ENCODE measurements at regions not wholly inside any gene's neighbourhood (a gene's known extent, or its start where the extent isn't known, plus 50 kb on each side); places are given as distances from the start of the nearest gene placed in this dataset.

- POLR2A ChIA-PET, result no interaction called here
These were observed 563.3 kb upstream of the GOLIM4 start for GRCh38 chr3:168659015-168659414.

GRCh38 chr3:168655611-168656010, 559.9 kb upstream of the GOLIM4 start:
- no peak for TF ChIP-seq CTCF (IDR thresholded peaks at IDR 0.05; ENCODE audit: insufficient read depth, low read length, missing control alignments)
- ChIA-PET CTCF (interaction anchor here (1.6 kb wide), 1 partner anchor 191 kb away, joined by 3 read pairs; no protein-coding TSS in a partner anchor), POLR2A (no interaction called here)
- DNase-seq (ENCODE audit: low read depth, low spot score), result no peak
- no peak overlapping the region for H3K4me3 ChIP-seq (ENCODE audit: low read depth, low read length)

More at GRCh38 chr3:168659015-168659414, 563.3 kb upstream of the GOLIM4 start:
- no peak for TF ChIP-seq CTCF (IDR thresholded peaks at IDR 0.05; ENCODE audit: insufficient read depth, low read length, missing control alignments)
- H3K4me3 ChIP-seq (ENCODE audit: low read depth, low read length), result no peak overlapping the region
- DNase-seq (ENCODE audit: low read depth, low spot score), result no peak
- CTCF ChIA-PET, result no interaction called here

DNA sequence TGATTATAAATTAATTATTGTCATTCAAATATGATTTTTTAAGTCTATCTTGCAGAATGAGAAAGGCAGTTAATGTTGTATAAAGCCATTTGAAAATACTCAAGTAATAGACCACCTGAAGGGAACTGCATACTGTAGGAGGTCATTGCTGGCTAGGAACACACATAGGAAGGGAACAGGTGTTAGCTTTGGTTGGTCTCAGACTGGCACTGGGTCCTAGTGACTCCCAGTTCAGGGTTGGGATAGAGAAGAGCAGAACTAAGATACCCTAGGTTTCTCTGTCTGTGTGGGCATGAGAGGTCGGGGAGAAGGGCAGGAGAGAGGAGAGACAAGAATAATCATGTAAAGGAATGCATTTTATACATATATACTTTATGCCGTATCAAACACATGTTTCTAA, 559.0 kb upstream of the GOLIM4 start:
- DNase-seq (ENCODE audit: low read depth, low spot score), result no peak
- H3K4me3 ChIP-seq (ENCODE audit: low read depth, low read length), result no peak overlapping the region
- no peak for TF ChIP-seq CTCF (IDR thresholded peaks at IDR 0.05; ENCODE audit: insufficient read depth, low read length, missing control alignments)
- CTCF ChIA-PET, result no interaction called here
- POLR2A ChIA-PET, result no interaction called here

DNA sequence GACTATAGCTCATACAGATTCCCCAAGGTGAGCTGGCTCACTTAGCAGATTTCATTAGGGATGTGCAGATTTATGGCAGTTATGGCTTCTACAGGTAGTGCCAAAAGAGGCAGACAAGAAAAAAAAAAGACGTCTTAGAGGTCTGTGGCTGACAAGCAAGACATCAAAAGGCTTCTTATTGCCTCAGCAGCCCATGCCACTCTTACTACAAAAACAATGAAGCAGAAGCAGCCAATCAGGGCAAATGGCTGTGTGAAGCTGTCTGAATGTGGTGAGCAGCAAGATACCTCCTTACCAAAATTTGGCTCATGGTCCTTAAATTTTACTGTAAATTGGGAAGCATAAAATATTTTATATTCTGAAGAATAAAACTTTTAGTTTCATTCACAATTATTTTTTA, 557.5 kb upstream of the GOLIM4 start:
- DNase-seq (ENCODE audit: low read depth, low spot score), result no peak
- POLR2A ChIA-PET, result no interaction called here
- no peak for TF ChIP-seq CTCF (IDR thresholded peaks at IDR 0.05; ENCODE audit: insufficient read depth, low read length, missing control alignments)
- CTCF ChIA-PET, result no interaction called here
- no peak overlapping the region for H3K4me3 ChIP-seq (ENCODE audit: low read depth, low read length)

GRCh38 chr3:168648321-168648720, 552.6 kb upstream of the GOLIM4 start:
- POLR2A ChIA-PET, result no interaction called here
- TF ChIP-seq CTCF (IDR thresholded peaks at IDR 0.05; ENCODE audit: insufficient read depth, low read length, missing control alignments), result no peak
- H3K4me3 ChIP-seq (ENCODE audit: low read depth, low read length), result no peak overlapping the region
- CTCF ChIA-PET, result no interaction called here
- DNase-seq (ENCODE audit: low read depth, low spot score), result no peak

DNA sequence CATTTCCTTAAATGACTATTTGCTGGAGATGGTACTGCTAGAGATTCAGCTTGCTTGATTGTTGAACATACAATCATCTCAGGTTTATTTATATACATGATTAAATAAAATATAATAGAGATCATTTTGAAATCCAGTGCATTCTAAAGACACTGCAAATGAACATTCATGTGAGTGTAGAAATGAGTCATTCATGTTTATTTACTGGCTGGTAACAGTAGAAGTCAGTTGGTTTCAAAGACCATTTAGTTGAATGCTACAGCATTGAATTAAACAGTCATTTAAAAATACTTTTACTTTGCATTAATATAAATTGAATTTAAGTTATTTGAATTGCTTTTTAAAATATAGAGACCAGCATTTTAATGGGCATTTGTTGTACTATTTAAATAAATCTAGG, 551.9 kb upstream of the GOLIM4 start:
- ChIA-PET CTCF (no interaction called here), POLR2A (no interaction called here)
- no peak overlapping the region for H3K4me3 ChIP-seq (ENCODE audit: low read depth, low read length)
- no peak for TF ChIP-seq CTCF (IDR thresholded peaks at IDR 0.05; ENCODE audit: insufficient read depth, low read length, missing control alignments)
- no peak for DNase-seq (ENCODE audit: low read depth, low spot score)

Data from AG04449 (cell line).